ENCODE measurements at regions not wholly inside any gene's neighbourhood (a gene's known extent, or its start where the extent isn't known, plus 50 kb on each side); places are given as distances from the start of the nearest gene placed in this dataset.

DNA sequence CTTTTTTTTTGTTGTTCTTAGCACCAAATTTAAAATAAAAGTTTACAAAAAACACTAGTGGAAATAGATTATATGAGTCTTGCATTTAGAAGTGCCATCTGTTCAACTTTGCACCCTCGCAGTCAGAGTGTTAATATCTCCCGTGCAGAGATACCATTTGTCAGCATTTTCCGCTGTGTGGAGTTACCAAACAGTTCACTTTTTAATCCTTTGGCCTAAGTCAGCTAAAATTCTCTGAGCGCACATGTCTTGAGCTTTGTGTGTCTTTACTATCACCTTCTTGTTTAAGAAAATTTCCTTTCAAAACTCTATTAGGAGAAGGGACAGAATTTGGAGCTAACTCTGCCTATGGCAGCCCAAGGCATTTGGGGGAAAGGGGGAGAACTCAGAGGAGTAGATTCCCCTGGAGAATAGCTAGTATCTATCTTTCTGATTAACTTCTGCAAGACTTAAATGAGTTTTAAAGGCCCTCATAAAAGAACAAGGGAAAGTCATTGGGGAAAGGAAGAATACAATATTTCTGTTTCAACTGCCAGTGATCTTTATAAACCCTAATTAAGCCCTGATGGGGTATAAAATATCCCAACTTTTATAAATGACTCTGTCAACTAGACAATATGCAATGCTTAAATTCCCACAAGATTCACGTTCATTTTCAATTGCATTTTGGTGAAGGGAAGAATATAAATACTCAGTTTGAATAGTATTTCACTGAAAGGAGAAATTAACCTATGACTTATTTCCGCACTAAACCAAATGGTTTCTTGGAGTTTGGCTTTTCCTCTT is 114.9 kb upstream of the RAB11FIP2 start:
- TF ChIP-seq CTCF (IDR thresholded peaks at IDR 0.05; ENCODE audit: control insufficient read depth, extremely low read depth, insufficient read depth): no peak

DNA sequence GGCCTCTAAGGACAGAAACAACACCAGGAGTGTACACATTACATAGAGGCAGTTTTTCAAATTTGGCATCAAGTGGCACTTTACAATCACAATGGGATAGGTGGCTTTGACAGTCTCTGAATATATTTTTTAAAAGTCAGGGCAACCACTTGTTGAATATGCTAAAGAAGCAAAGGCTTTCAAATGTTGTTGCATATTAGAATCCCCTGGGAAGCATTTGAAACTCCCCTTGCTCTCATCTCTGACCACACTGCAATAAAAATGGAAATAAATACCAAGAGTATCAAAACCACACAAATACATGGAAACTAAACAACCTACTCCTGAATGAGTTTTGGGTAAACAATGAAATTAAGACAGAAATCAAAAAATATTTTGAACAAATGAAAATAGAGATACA is 106.5 kb upstream of the RAB11FIP2 start:
- no peak overlapping the region for H3K4me3 ChIP-seq (ENCODE audit: low read depth, low read length)
- no peak for DNase-seq (ENCODE audit: low read depth)
- no peak for TF ChIP-seq CTCF (IDR thresholded peaks at IDR 0.05; ENCODE audit: control insufficient read depth, extremely low read depth, insufficient read depth)

More for the DNA sequence above, 114.9 kb upstream of the RAB11FIP2 start:
- no peak overlapping the region for H3K4me3 ChIP-seq (ENCODE audit: low read depth, low read length)
- DNase-seq (ENCODE audit: low read depth): no peak

DNA sequence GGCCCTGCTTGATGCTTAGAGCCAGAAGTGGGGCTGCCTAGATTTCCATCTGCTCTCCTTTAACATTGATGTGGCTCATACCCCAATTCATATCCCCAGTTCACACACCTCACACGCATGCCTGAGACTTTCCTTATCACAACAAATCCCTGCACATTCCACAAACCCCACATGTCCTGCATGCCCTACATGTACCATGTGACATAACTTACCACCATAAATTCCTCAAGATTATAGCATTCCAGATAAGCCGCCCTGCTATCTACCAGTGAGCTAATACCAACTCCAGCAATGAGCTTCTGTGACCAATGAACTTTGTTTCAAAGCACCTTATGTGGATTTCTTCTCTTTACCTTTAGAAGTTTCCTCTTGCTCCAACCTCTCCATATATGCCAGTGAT is 104.7 kb upstream of the RAB11FIP2 start:
- no peak for TF ChIP-seq CTCF (IDR thresholded peaks at IDR 0.05; ENCODE audit: control insufficient read depth, extremely low read depth, insufficient read depth)
- no peak overlapping the region for H3K4me3 ChIP-seq (ENCODE audit: low read depth, low read length)

DNA sequence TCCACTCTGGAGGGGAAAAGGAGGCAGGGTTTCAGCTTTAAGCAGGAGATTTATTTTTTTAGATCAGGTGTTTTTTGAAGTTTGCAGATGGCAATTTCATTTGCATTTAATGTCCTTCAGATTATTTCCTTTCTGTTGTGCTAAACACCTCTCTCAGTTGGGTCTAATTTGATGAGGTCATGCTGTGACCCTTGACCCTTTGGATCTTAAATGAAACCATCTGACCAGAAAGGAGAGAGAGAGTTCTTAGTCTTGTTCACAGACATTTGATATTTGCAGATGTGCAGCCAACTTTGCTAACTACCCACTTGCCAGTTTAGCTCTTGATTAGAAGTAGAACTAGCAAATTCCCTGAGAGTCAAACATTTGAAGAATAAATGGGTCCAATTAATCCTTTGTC is 101.5 kb upstream of the RAB11FIP2 start:
- no peak for TF ChIP-seq CTCF (IDR thresholded peaks at IDR 0.05; ENCODE audit: control insufficient read depth, extremely low read depth, insufficient read depth)
- DNase-seq (ENCODE audit: low read depth): no peak
- no peak overlapping the region for H3K4me3 ChIP-seq (ENCODE audit: low read depth, low read length)

More for the DNA sequence above, 104.7 kb upstream of the RAB11FIP2 start:
- DNase-seq (ENCODE audit: low read depth): no peak

DNA sequence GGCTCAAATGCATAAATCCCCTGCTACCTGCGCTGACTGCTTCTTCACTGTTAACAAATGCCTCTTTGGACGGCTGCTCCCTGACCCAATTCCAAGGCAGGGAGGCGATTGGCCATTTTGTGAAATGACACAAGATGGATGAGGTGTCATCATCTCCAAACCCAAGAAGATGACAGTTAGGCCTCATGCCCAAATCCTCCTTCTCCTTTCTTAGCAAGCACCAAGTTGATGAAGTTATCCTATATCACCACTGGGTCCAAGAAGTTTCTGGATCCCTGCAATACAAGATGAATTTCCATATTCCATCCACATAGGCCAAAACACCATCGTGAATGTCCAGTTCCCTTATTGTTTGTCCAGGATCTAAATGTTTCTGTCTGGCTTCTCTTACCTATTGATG is 98.5 kb upstream of the RAB11FIP2 start:
- H3K4me3 ChIP-seq (ENCODE audit: low read depth, low read length): no peak overlapping the region
- DNase-seq (ENCODE audit: low read depth): no peak
- TF ChIP-seq CTCF (IDR thresholded peaks at IDR 0.05; ENCODE audit: control insufficient read depth, extremely low read depth, insufficient read depth): no peak

DNA sequence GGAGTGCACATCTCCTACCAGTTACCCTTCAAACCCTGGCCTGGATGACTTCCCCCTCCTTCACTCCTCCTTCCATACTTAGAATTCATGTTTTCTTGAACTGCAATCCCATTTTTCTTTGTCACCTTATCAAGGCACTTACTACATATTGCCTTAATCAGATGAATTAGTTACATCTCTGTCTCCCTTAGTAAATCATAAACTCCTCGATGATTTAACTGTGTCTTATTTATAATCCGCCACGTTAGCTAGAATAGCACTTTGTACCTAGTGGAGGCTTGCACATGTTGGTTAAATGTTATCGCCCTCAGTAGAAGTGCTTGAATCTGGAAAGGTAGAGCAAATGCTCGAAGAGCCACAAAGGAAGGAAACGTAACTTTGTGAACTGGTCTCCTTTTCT is 94.7 kb upstream of the RAB11FIP2 start:
- no peak for DNase-seq (ENCODE audit: low read depth)
- TF ChIP-seq CTCF (IDR thresholded peaks at IDR 0.05; ENCODE audit: control insufficient read depth, extremely low read depth, insufficient read depth): no peak
- H3K4me3 ChIP-seq (ENCODE audit: low read depth, low read length): no peak overlapping the region

- no peak for TF ChIP-seq CTCF (IDR thresholded peaks at IDR 0.05; ENCODE audit: control insufficient read depth, extremely low read depth, insufficient read depth)
- no peak for DNase-seq (ENCODE audit: low read depth)
- H3K4me3 ChIP-seq (ENCODE audit: low read depth, low read length): no peak overlapping the region
Measured at GRCh38 chr10:118139321-118139720, 92.6 kb upstream of the RAB11FIP2 start.

Measured in LNCaP clone FGC (cell line).